ENCODE measurements at regions not wholly inside any gene's neighbourhood (a gene's known extent, or its start where the extent isn't known, plus 50 kb on each side); places are given as distances from the start of the nearest gene placed in this dataset.
"Not testable (repeated sequence)": the region's sequence is repeated elsewhere in the genome, so short reads cannot be mapped to it uniquely, and the experiment has no call there.

DNA sequence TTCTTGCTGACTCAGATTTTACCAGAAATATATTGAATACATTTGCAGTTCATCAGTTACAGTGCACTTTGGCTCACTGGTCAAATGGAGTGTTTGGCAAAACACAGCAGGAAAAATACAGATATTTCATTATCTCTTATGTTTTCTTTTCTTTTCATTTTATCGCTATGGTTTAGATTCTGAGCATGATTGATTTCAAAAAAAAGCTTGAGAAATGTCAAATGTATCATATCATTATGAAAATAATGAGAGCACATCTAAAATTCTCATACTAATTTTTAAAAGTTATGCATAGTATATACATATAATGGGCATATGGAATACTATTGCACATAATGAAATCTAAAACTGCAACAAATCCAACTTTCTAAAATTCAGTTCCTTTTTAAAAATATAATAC, 593.8 kb upstream of the PCDH7 start:
- H3K4me3 ChIP-seq (ENCODE audit: low read depth, low read length) = no peak overlapping the region
- ChIA-PET POLR2A (no interaction called here), CTCF (no interaction called here)
- no peak for DNase-seq (ENCODE audit: low read depth, low spot score)
- TF ChIP-seq, protein P1, sequence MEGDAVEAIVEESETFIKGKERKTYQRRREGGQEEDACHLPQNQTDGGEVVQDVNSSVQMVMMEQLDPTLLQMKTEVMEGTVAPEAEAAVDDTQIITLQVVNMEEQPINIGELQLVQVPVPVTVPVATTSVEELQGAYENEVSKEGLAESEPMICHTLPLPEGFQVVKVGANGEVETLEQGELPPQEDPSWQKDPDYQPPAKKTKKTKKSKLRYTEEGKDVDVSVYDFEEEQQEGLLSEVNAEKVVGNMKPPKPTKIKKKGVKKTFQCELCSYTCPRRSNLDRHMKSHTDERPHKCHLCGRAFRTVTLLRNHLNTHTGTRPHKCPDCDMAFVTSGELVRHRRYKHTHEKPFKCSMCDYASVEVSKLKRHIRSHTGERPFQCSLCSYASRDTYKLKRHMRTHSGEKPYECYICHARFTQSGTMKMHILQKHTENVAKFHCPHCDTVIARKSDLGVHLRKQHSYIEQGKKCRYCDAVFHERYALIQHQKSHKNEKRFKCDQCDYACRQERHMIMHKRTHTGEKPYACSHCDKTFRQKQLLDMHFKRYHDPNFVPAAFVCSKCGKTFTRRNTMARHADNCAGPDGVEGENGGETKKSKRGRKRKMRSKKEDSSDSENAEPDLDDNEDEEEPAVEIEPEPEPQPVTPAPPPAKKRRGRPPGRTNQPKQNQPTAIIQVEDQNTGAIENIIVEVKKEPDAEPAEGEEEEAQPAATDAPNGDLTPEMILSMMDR (IDR thresholded peaks at IDR 0.05; ENCODE audit: insufficient read depth, low read length, missing control alignments) = no peak

DNA sequence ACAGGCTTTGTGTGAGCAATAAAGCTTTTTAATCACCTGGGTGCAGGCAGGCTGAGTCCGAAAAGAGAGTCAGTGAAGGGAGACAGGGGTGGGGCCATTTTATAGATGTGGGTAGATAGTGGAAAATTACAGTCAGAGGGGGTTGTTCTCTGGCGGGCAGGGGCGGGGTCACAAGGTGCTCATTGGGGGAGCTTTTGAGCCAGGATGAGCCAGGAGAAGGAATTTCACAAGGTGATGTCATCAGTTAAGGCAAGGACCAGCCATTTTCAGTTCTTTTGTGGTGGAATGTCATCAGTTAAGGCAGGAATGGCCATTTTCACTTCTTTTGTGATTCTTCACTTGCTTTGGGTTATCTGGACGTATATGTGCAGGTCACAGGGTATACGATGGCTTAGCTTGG, 571.3 kb upstream of the PCDH7 start:
- POLR2A ChIA-PET; CTCF ChIA-PET; DNase-seq (ENCODE audit: low read depth, low spot score); H3K4me3 ChIP-seq (ENCODE audit: low read depth, low read length): not testable (repeated sequence)

DNA sequence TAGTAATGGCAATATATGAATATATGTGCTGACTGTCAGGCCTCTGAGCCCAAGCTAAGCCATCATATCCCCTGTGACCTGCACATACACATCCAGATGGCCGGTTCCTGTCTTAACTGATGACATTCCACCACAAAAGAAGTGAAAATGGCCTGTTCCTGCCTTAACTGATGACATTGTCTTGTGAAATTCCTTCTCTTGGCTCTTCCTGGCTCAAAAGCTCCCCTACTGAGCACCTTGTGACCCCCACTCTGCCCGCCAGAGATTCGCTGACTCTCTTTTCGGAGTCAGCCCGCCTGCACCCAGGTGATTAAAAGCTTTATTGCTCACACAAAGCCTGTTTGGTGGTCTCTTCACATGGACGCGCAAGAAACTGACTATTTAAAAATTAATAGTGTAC, 570.6 kb upstream of the PCDH7 start:
- POLR2A ChIA-PET; H3K4me3 ChIP-seq (ENCODE audit: low read depth, low read length); CTCF ChIA-PET; DNase-seq (ENCODE audit: low read depth, low spot score): not testable (repeated sequence)

DNA sequence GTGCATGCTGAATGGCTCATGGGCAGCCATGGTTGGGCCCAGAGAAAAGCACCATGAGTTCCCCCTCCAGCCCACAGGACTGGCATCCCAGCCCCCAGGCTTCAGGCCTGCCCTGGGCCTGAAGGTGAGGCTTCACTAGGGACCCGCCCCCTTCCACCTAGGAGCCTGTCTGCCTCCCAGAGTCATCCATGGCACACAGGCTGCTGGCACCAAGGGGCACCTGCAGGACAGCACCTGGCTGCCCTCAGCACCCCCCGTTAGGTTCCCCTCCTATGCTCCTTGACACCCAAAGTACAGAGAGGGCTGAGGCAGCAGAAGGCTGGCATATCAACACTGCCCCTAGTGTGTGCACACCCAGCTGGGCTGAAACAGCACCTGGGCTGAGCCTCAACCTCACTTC, 566.7 kb upstream of the PCDH7 start:
- no peak for DNase-seq (ENCODE audit: low read depth, low spot score)
- TF ChIP-seq, protein P1 (IDR thresholded peaks at IDR 0.05; ENCODE audit: insufficient read depth, low read length, missing control alignments) = no peak
- POLR2A ChIA-PET = no interaction called here
- CTCF ChIA-PET = no interaction called here
- H3K4me3 ChIP-seq (ENCODE audit: low read depth, low read length) = no peak overlapping the region

DNA sequence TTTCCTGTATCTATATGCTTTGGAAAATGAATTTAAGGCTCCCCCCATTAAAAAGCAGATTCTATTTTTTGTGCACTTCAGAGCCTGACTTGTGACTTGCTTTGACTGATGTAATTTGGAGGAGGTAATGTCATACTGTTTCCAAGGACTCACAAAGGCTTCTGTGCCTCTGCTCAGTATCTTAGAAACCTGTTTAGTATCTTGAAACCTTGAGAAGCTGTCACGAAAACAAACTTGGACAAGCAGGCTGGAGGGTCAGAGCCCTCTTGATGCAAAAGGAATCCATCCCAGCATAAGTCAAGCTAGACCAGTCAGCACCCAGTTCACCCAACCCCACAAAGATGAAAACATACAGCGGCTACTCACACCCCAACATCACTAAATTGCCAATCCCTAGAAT, 560.0 kb upstream of the PCDH7 start:
- no peak overlapping the region for H3K4me3 ChIP-seq (ENCODE audit: low read depth, low read length)
- ChIA-PET CTCF (no interaction called here), POLR2A (no interaction called here)
- no peak for DNase-seq (ENCODE audit: low read depth, low spot score)
- TF ChIP-seq, protein P1 (IDR thresholded peaks at IDR 0.05; ENCODE audit: insufficient read depth, low read length, missing control alignments) = no peak

DNA sequence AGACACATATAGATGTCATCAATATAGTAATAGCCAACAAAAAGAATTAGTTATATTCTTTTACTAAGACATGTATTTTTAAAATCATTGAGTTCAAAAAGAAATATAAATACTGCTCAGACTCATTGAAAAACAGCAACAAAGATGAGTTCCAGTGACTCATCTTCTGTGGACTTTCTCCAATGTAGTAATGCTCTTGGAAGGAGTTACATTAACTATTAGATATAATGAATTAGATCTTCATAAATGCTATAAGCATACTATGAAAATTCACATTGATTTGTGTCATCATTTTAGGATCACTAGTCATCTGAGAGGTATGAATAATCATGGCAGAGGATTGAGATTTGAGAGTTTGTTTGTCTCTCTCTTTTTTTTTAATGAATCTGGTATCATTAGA, 547.8 kb upstream of the PCDH7 start:
- DNase-seq (ENCODE audit: low read depth, low spot score) = no peak
- no peak overlapping the region for H3K4me3 ChIP-seq (ENCODE audit: low read depth, low read length)
- POLR2A ChIA-PET = no interaction called here
- CTCF ChIA-PET = no interaction called here
- TF ChIP-seq, protein P1 (IDR thresholded peaks at IDR 0.05; ENCODE audit: insufficient read depth, low read length, missing control alignments) = no peak

DNA sequence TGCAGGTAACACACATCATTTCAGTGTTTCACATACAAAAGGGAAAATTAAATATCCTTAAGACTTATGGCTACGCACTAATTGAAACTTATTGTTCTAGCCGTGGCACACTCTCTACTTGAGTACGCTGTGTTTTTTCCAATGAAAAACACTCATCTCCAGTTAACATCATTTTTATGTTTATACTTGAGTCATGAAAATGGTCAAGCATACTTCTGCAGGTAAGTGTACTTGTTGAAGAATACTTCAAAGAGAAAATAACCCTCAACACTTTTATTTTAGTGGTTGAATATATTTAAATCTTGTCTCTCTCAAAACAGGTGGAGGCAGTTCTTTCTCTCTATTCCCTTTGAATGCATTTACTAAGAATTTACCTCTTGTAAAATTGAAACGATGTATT, 538.7 kb upstream of the PCDH7 start:
- ChIA-PET CTCF (no interaction called here), POLR2A (no interaction called here)
- no peak overlapping the region for H3K4me3 ChIP-seq (ENCODE audit: low read depth, low read length)
- no peak for DNase-seq (ENCODE audit: low read depth, low spot score)
- TF ChIP-seq, protein P1 (IDR thresholded peaks at IDR 0.05; ENCODE audit: insufficient read depth, low read length, missing control alignments) = no peak

DNA sequence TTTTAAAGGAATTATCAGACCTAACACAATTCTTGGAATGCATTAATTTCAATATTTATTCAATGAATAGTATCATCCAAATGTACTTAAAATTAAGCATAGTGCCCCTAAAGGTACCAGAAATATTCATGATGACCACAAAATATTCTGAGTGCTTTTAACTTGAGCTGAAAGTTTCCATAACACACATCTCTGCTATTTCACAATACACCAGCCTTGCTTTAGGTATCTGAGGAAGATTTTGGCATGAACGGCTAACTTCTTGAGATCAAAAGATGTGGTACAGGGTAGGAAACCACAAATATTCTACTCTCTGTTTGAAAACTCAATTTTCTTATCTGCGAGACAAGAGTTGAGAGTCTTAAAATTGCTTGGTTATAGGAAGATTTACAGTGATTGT, 538.3 kb upstream of the PCDH7 start:
- ChIA-PET CTCF (no interaction called here), POLR2A (no interaction called here)
- no peak for DNase-seq (ENCODE audit: low read depth, low spot score)
- H3K4me3 ChIP-seq (ENCODE audit: low read depth, low read length) = no peak overlapping the region
- TF ChIP-seq, protein P1 (IDR thresholded peaks at IDR 0.05; ENCODE audit: insufficient read depth, low read length, missing control alignments) = no peak
